ENCODE measurements at regions not wholly inside any gene's neighbourhood (a gene's known extent, or its start where the extent isn't known, plus 50 kb on each side); places are given as distances from the start of the nearest gene placed in this dataset.

- TF ChIP-seq EP300 (IDR thresholded peaks at IDR 0.05) (no peak), POLR2AphosphoS5 (IDR thresholded peaks at IDR 0.05) (no peak)
These were observed 433.1 kb downstream of the HTR7 start for GRCh38 chr10:90424730-90425129.

Measured in sigmoid colon (tissue), 4 donors.